ENCODE measurements at regions not wholly inside any gene's neighbourhood (a gene's known extent, or its start where the extent isn't known, plus 50 kb on each side); places are given as distances from the start of the nearest gene placed in this dataset.

DNA sequence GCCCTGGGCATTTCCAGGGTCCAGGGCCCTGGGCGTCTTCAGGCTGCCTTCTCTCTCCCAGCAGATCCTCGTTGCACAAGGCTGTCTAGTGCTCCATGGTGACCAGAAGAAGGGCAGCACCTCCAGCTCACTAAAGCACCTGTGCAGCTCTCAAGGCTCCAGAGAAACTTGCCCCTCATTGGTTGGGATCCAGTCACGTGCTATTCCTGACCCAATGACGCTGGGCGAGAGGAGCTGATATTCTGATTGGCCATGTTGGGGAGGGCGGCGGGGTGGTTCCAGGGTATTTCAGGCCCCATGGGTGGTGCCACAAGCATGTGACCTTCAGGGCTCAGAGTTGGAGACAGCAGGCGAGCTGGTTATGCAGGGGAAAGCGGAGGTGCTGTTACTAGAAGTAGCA is 309.1 kb downstream of the TOX3 start:
- ChIA-PET POLR2A (no interaction called here), CTCF (no interaction called here)

DNA sequence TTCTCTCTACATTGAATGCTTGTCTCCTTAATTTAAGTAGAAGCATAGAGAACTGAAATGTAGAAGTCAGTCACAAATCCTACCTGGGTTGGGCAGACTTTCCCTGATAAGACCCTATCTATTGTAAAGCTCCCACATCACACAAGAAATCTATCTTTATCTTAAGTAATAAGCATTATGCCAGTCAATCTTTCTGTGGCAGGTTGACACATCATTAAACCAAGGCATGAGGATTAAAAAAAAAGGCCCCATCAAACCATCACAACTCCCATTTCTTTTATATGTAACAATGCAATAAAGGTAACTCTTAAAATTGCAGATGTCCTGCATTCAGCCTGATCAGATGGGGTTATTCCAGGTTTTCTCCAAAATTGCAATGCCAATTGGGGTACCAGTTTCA is 311.8 kb downstream of the TOX3 start:
- POLR2A ChIA-PET, result no interaction called here

DNA sequence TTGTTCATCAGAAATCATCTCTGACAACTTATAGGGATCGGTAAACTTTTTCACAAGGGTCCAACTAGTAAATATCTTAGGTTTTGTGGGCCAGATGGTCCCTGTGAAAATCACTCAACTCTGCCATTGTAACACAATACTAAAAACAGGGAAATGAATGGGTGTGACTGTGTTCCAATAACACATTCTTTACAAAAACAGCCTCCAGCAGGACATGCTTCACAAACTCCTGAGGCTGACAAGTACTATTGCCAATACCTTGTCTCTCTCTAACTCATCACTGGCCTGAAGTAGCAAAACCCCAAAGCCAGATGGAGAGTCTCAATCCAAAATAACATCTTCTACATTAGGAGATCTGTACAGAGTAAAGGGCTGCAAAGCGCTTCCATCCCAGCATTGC is 312.3 kb downstream of the TOX3 start:
- ChIA-PET CTCF (no interaction called here), POLR2A (no interaction called here)

More for the DNA sequence above, 311.8 kb downstream of the TOX3 start:
- CTCF ChIA-PET, result no interaction called here

DNA sequence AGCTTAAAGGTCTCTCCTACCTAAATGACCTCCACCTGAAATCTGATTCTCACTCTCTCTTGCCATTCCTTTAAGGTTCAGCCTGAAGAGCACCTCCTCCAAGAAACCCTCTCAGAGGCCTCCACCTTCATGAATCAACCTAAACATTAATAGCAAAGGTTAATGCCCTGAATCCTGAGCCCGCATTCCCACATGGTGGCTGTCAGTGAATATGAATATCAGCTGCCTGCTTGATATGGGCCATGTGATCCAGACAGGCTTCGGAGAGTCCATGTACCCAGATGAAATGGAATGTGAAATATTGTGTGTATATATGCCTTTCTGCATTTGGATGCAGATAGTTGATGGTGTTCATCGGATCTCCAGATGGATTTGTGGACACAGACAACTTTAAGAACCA is 317.5 kb downstream of the TOX3 start:
- ChIA-PET POLR2A (no interaction called here), CTCF (no interaction called here)

DNA sequence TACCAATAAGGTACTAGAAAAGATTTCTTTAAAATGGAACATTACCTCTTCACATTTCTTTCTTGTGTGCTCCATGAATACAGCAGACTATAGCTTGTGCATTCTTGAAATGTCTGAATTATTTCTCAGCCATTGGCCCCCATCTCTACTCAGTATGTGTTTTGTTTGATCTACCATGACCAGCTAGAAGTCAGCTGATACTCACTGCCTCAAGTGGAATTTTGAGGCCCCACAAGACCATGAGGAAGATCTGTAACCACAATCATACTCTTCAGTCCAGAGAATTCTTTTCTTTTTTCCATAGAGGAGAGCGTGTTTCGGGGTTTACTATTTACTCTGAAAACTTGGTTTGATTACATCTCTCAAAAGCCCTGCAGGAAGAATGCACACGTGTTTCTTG is 319.1 kb downstream of the TOX3 start:
- POLR2A ChIA-PET, result no interaction called here

DNA sequence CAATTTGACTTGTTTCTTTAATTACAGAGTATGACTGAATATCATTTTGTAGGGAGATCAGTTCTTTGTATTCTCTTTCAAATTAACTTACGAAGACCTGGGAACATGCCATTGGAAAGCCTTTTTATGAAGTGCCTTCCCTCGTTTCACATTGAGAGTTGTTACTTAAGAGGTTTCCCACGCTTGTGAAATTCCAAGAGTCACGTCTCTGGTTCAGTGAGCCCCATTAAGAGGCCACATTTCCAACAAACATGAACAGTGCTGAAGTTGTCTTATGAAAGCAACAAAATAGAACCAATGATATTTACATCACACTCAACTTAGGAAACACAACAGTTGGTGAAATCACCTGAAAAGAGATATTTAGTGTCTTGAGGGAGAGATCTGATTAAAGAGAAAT is 334.1 kb downstream of the TOX3 start:
- CTCF ChIA-PET, result no interaction called here
- POLR2A ChIA-PET, result no interaction called here

More for the DNA sequence above, 319.1 kb downstream of the TOX3 start:
- CTCF ChIA-PET, result no interaction called here

DNA sequence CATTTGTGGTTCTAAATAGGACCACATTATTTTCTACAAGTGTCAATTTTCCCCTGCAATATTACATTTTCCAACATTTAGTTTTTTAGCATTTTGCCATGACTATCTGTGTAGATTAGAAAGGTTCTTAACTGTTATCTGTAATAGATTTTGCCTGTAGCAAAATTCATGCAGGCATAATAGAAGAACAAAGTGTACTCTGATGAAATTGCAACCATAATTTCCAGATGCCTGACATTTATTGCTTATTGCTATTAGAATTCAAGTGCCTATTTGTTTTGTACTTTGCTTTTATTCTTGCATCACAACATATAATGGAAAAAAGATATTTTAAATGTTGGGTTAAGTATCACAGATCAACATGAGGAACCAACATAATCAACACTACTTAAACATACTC is 337.7 kb downstream of the TOX3 start:
- CTCF ChIA-PET, result no interaction called here
- POLR2A ChIA-PET, result no interaction called here

DNA sequence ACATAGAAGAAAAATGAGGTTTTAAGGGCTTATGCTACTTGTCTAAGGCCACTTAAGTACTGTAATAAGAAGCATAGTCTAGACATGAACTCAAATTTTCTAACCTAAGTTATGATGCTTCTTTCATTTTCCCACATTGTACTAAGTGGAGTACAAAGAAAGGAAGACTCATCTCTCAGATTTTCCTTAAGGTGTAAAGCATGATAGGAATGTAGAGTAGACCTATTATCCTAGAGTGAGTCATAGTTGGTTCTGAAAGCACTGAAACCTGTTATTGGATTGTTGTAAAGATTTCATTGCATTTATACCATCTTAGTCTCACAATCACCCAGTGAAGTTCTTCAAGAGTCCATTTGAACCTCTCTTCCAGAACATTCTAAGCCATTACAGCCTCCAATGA is 343.8 kb downstream of the TOX3 start:
- ChIA-PET CTCF (interaction anchor here (1.0 kb wide), 1 partner anchor 12 kb away, joined by 3 read pairs; no protein-coding TSS in a partner anchor), POLR2A (no interaction called here)

DNA sequence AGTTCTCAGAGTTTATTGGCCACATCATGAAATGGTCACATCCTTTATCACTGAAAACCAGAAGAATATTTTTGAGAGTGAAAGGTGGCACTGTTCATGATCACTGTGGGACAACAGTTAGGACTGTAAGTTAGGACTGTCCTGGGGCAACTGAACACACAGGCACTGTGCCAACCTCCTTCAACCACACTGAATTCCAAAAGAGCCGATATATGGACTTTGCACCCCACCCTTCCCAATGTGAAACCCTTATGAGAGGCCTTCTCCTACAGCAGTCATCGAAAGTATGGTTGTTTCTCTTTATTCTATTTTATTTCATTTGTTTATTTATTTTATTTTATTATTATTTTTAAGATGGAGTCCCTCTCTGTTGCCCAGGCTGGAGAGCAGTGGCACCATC is 353.5 kb downstream of the TOX3 start:
- CTCF ChIA-PET, result no interaction called here
- POLR2A ChIA-PET, result no interaction called here

DNA sequence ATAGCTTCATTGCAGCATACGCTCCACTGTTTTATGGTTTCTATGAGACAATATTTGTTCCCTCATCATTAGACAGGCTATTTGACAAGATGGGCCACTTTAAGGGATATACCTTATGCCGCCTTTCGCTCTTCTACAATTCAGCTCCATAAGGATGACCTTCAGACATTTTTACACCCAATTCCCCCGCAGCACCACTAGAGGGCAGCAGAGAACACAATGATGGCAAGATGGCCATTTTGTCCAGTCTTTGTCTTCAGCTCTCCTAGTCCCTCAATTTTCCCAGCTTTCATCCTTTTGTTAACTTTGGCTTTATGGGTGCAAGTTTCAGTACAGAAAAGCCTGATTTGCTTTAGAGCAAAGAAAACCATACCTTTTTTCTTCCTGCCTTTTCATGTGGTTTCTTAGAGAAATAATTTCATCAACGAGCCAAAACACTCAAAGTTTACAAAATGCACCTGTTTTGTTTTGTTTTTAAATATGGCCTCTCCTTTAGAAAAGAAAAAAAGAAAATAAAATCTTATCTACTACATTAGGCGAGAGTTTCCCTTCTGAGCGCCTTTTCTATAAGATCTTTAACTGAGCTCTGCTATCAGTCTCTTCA is 355.3 kb downstream of the TOX3 start:
- ChIA-PET CTCF (interaction anchor here (0.8 to 1.4 kb wide), 4 partner anchors 11 to 510 kb away, joined by 3 to 4 read pairs (median 3); no protein-coding TSS in a partner anchor), POLR2A (no interaction called here)

DNA sequence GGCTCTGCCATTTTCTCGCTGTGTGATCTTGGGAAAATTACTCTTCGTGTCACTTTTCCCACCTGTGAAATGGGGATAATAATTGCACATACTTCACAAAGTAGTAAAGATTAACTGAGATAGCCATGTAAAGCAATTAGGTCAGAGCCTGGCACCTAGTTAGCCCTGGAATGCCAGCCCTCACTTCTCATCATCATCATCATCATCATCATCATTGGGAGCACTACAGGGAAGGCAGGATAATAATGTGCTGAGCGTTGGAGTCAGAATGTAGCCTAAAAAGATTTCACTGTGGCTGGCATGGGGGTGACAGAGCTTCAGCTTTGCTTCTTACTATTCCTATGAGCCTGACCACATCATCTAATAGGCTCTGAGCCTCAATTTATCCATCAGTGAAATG is 362.6 kb downstream of the TOX3 start:
- ChIA-PET CTCF (no interaction called here), POLR2A (no interaction called here)

DNA sequence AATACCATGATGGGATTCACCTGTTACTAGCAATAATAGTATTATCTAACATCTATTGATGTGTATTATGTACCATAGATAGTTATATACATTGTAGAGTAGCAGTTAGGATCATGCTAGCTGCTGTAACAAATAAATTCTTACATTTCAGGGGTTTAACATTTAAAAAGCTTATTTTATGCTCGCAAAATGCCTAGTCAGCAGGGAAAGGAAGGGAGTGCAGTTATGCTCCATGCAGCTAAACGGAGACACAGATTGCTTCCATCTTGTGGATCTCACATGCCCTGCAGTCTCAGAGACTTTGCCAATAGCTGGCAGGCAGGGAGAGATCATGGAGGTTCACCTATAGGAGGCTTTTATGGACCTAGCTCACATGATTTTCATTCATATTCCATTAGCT is 364.1 kb downstream of the TOX3 start:
- POLR2A ChIA-PET, result no interaction called here
- CTCF ChIA-PET, result no interaction called here

DNA sequence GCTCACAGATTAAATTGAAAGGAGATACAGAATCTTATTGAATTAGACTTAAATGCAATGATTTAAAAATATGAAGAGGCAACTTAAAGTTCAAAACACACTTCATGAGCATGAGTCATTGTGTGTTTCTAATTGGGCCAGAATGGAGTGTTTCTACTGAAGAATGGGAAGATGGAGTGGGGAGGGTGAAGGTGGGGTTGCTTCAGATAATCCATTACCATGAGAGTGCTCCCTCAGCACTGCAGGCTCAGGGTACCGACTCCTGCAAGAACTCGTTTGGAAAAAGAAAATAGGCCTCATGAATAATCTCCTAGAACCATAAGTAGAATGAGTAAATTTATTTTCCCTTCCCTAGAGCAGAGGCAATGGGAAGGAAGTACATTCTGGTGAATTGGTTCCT is 372.8 kb downstream of the TOX3 start:
- ChIA-PET POLR2A (no interaction called here), CTCF (no interaction called here)

DNA sequence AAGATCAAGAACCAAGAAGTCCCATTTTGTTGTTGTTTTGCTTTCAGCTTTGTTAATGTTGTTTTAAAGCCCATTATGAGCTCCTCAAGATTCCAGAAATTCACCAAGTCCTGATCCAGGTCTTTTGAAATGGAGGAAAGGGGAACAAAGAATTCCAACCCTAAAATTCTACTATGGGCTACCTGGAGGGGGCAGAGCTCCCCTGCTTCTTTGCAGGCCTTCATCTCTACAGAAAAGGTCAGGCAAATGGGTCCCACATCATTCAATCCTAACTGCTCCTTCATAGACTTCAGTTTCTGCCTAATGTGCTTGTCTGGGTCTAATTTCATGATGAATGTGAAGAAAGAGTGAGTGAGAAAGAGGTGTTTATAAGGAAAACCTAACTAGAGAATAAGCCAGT is 375.5 kb downstream of the TOX3 start:
- ChIA-PET CTCF (interaction anchor here (1.0 kb wide), 1 partner anchor 9 kb away, joined by 4 read pairs; no protein-coding TSS in a partner anchor), POLR2A (no interaction called here)

DNA sequence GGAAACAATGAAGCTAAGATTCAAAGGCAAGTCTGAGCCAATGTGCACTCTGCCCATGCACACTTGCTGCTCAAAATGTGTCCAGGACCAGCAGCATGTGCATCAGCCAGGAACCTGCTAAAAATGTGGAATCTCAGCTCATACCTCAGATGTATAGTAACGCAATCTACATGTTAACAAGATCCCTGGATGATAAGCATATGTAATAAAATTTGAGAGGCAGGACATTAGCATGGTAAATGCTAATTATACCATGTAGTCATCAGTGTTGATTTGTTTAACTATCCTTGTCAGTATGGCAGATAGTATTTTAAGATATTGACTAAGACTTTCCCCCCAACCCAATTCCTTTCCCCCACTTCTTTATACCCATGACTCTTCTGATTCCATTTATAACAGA is 379.6 kb downstream of the TOX3 start:
- ChIA-PET CTCF (no interaction called here), POLR2A (no interaction called here)

DNA sequence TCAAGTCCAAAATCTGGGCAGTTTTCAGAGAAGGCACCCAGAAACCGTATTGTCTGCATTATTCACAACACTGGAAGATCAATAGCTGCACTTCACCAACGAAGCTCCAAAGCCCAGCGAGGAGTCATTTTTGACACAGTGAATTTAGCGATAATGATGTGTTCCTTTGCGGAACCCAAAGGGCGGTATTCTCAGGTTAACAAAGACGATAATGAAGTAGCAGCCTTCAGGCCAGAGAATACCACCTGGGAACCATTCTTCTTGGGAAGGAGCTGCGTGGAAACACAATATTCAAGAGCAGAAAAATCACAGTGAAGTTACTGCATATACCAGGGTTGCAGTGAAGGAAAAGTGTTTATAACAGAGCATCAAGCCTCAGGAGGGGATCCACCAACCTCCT is 381.0 kb downstream of the TOX3 start:
- ChIA-PET POLR2A (no interaction called here), CTCF (no interaction called here)

DNA sequence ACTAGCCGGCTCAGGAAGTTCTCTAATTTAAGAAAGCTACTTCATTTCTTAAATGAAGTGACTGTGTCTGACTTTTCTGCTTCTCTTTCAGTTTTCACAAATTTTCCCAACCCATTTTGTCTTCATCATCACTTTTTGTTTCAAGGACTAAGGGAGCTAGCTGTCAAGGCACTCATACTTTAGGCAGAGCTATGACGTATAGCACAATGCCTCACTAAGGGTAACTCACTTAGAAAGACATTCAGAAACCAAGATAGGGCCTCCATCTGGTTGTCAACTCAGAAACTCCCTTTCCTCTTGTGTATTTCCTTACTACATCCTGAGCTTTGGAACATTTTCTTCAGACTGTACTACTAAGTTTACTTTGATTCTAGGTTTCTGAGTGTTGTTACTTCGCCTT is 397.9 kb downstream of the TOX3 start:
- POLR2A ChIA-PET, result no interaction called here
- CTCF ChIA-PET, result no interaction called here

DNA sequence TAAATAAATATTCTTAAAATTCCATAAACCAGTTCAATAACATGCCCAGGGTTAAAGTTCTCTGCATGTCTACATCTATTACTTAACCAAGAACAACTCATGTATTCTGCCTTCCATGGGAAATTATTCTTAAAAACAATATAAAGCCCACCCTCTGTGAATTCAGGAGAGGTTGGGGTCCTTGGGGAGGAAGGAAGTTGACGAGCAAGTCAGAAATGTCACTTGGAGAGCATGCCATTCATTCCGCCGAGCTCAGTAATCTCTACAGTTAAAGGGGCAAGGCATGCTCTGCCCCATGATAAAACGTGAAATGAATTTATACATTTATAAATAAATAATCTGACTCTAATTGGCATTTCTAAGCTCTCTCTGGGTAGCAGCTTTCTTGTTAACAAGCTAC is 405.1 kb downstream of the TOX3 start:
- ChIA-PET POLR2A (no interaction called here), CTCF (no interaction called here)

DNA sequence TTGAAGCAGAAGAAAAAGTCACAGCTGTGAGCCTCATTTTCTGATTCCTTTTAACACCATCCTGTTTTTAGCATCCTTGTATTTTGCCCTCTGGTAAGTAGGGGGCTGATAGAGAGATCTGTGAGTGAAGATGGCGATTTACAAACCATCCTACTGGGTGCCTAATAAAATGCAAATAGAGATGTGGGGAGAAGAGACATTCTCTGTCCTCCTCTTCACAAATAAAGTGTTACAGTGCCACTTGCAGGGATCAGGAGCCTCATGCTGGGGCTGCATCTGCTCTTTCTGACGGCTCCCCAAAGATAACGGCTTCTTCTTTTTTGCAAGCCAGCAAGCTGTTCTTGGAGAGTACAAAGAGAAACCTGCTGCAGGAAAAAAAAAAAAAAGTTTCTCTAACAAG is 418.6 kb downstream of the TOX3 start:
- CTCF ChIA-PET, result no interaction called here
- POLR2A ChIA-PET, result no interaction called here

DNA sequence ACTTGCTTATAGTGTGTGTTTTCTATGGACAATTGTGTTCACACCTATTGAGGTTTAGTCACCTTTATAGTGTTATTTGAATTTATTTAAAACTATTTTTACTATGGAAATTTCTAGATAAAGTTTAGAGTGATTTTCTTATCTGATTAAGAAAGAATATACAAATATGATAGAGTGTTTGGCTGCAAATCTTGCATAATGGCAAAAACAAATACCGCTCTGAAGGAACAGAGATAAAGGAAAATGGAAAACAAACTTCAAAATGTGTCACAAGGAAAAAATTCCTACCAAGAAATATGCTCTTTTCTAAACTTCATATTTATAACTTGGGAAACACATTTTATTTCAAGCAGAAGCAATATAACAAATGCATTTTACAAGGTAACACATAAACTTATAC is 423.1 kb downstream of the TOX3 start:
- CTCF ChIA-PET, result no interaction called here
- POLR2A ChIA-PET, result no interaction called here

DNA sequence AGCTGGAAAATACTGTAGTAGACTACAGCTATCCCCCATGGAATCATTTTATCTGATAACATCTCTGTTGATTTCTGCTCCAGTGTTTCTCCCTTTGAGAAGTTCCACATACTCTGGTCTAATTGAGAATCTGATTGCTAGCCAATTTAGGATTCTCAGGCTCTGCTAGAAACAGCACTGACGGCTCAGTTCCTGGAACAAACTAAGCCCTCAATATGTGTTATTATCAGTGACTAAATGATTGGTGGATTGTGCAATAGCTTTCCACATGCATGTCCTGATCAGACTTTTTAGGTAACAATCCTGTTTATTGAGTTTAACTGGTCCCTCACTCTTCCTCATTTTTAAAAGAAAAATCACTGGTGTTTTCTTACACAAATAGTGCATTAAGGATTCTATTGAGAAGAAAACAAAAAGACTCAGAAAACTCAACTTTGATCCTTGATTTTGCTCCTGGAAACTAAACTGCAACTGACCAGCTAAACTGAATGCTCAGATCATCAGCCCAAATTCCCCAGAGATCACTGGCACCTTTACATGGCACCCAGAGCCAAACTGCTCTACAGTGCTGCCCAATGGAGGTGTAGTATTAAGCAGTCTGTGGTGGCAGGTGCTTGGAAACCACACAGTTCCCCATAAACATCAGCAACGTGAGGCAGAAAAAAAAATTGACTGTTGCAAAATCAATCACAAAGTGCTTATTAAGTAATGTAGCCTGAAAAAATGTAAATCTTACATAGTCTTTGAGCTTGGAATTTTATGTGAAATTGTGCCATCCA is 423.7 kb downstream of the TOX3 start:
- POLR2A ChIA-PET, result no interaction called here
- CTCF ChIA-PET, result no interaction called here

DNA sequence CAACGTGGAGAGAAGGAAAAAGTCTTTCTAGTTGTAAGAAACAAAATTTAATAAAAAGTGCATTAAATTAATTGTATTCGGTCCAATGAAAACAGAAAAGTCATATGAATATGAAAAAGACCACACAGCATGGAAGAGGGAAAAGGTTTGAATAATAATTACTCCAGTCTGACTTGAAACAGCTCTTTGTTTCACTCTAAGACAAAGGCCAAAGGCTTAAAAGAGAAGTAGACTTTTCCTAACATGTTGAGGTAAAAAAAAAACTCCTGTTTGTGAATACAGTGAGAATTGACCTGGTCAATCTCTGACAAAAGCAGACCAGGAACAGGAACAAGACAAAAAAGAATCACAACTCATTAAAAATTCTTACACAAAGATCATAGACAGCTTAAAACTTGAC is 429.8 kb downstream of the TOX3 start:
- ChIA-PET CTCF (no interaction called here), POLR2A (no interaction called here)
